Fibroblast of skin of left biceps (primary cell): ENCODE measurements at regions not wholly inside any gene's neighbourhood (a gene's known extent, or its start where the extent isn't known, plus 50 kb on each side); places are given as distances from the start of the nearest gene placed in this dataset.

Experiments
- DNase-seq, 2 experiments: peaks; one replicate each; pipeline ENCODE4 v3.0.0-alpha.2; 2013; ENCODE audit warnings: low read depth in 2 of 2

DNA sequence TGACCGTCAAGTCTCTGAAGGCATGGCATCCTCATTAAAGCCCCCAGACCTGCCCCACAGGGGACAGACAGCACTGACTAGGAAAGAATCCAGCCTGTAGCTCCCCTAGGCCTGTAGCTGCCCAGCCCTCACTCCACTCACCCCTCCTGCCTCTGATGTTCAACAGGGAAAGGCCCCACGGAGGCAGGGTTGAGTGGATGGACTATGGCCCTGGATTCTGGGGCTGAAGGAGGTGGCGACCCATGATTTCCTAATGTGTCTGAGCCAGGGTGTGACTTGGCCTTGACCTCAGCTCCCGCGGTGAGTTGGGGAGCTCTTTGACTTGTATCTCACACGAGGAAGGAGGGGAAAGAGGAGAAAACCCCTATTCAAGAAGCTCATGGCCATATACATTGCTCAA lies 238.5 kb upstream of the CSF3R start:
- no peak for DNase-seq

DNA sequence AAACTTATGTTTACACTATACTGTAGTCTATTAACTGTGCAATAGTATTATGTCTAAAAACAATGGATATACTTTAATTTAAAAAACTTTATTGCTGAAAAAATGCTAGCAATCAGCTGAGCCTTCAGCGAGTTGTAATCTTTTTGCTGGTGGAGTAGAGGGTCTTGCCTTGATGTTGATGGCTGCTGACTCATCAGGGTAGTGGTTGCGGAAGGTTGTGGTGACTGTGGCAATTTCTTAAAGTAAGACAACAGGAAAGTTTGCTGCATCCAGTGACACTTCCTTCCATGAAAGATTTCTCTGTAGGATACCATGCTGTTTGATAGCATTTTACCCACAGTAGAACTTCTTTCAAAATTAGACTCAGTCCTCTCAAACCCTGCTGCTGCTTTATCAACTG lies 234.7 kb upstream of the CSF3R start:
- DNase-seq, result no peak

- no peak for DNase-seq
These were observed 233.1 kb upstream of the CSF3R start for GRCh38 chr1:36715797-36716196.

DNA sequence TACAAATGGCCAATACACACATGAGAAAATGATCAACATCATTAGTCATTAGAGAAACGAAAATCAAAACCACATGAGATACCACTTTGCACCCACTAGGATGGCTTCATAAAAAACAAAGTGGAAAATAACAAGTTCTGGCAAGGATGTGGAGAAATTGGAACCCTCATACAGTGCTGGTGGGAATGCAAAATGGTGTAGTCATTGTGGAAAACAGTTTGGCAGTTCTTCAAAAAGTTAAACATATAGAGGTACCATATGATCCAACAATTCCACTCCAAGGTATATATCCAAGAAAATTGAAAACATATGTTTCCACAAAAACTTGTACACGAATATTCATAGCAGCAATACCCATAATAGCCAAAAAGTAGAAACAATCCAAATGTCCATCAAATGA lies 231.6 kb upstream of the CSF3R start:
- no peak for DNase-seq

DNA sequence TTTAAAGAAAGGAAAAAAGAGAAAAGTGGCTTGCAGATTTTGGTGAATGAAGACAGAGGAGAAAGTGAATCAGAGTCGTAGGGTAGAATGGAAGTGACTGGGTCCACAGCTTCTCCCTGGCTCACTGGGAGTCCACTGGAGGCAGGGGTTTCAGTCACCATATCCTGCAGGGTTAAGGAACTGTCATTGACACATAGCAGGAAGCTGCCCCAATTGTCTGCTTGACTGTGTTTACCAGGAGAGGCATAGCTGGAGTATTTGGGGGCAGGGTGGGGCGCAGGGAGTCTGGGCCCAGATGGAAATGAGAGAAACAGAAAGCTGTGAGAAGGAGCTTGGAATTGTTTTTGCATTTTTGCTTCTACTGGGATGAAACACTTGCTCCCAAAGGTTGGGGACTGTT lies 228.8 kb upstream of the CSF3R start:
- DNase-seq, result no peak

DNA sequence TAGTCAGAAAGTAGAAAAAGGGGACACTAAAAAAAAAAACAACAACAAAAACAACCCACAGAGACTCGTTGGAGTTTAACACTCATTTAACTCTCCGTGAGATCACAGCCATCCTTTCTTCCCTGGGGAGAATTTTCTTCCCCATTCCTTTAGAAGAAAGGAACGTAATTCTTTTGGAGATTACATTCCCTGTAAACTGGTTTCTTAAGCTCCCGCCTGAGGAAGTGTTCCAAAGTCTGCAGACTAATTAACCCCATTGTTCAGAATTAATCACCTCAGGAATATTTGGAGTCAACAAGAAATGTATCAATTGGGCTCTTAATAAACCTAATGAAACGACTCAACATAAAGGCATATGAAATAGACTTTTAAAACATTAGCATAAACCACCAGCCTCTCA lies 228.2 kb upstream of the CSF3R start:
- DNase-seq, result no peak

- DNase-seq, result no peak
These were observed 227.3 kb upstream of the CSF3R start for GRCh38 chr1:36709869-36710481.

DNA sequence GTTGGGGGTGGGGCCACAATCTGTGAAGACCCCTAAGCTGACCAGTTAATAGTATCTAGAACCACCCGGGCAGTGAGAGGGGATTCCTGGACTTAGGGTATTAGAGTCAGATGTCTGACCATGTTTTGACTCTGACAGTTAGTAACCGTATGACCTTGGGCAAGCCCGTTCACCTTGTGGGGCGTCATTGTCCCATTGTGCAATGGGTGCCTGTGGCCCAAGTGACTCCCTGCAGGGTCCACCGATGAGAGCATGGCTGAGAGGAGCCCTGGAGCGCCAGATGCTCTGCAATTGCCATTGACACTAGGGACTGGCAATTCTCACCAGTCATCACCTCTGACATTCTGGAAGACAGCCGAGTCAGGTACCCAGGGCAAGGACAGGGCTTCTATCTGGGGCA lies 225.9 kb upstream of the CSF3R start:
- no peak for DNase-seq

- no peak for DNase-seq
These were observed 224.5 kb upstream of the CSF3R start for GRCh38 chr1:36707221-36707620.

- DNase-seq, result no peak
These were observed 223.7 kb upstream of the CSF3R start for GRCh38 chr1:36706416-36706815.

GRCh38 chr1:36705629-36706028 lies 222.9 kb upstream of the CSF3R start:
- DNase-seq, result no peak

GRCh38 chr1:36703526-36704208 lies 221.0 kb upstream of the CSF3R start:
- DNase-seq, result peak; percentile 4 to 7

DNA sequence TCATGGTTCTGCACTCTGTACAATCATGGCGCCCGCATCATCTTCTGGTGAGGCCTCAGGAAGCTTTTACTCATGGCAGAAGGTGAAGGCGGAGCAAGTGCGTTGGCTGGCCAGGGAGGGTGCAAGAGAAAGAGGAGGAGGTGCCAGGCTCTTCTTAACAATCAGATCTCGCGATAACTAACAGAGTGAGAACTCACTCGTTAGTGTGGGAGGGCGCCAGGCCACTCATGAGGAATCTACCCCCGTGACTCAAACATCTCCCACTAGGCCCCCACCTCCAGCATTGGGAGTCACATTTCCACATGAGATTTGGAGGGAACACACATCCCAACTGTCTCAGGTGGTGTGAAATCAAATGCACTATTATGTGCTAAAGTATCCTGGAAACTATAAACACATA lies 220.2 kb upstream of the CSF3R start:
- DNase-seq, result no peak

DNA sequence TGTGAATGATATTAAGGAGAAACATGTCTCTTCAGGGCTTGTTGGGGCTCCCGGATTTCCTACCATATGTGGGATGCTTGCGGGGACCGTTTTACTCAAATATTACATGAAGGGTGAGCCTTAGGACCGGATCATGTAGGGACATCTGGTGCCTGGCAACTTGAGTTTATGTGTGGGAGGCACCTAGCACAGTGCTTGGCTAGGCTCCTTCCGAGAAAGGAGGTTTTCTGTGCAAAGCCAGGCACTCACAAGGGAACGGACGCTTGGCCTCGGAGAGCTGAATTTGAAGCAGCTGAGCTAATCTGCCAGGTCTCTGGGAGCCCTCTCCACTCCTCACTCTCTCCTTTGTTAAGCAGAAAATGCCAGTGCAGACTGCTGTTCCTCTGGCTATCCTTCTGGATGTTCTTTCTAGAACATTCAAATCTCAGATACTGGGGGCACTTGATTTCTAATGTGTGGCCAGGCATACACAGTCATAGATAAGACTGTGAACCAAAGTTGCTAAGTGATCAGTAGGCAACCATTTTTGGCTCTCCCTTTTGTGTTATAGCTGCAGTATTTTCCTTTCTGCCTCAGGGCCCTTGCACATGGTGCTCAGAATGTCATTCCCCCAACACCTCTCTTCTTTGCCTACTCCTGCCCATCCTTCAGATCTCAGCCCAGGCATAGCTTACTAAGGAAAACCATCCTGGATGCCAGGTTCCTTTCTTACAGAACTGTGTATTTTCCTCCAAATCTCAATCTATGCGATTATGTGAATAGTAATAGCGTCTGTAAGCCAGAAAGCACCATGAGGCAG lies 216.6 kb upstream of the CSF3R start:
- no peak for DNase-seq

GRCh38 chr1:36697836-36698605 lies 215.3 kb upstream of the CSF3R start:
- no peak for DNase-seq

- no peak for DNase-seq
These were observed 213.7 kb upstream of the CSF3R start for GRCh38 chr1:36696261-36696940.

DNA sequence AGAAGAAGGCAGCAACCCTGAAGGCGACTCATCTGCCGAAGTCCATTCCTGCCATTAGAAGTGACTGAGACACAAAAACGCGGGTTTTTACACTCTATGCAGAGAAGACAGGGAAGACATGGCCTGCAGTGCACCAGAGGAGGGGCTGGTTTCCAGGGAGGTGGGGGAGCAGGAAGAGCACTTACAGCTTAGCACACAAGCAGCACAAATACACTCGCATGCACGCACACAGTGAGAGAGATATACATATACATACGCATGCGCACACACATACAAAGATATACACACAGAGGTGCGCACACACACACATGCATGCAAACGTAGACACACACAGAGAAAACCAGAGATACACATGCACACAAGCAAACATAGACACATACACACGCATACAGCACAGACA lies 210.9 kb upstream of the CSF3R start:
- no peak for DNase-seq

DNA sequence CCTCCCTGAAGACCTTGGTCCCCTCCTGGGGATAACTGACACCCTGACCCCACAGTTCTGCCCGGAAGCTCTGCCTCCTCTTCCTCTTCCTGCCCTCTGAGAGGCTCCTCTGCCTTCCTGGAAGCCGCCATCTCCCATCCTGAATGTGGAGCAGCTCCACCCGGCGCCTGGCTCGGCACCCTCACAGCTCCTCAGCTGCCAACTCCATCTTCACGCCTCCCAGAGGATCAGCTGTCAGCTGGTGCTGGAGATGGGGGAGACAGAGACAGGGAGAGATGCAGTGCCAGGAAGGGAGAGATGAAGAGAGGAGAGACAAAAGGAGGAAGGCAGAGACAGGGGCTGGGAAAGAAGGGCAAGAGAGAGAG lies 210.4 kb upstream of the CSF3R start:
- no peak for DNase-seq

- DNase-seq, result no peak
These were observed 209.9 kb upstream of the CSF3R start for GRCh38 chr1:36692465-36693160.

- DNase-seq, result no peak
These were observed 208.7 kb upstream of the CSF3R start for GRCh38 chr1:36691374-36691773.

GRCh38 chr1:36689992-36690391 lies 207.3 kb upstream of the CSF3R start:
- no peak for DNase-seq
